Spleen (tissue), 7 donors: ENCODE measurements at regions not wholly inside any gene's neighbourhood (a gene's known extent, or its start where the extent isn't known, plus 50 kb on each side); places are given as distances from the start of the nearest gene placed in this dataset.

ENCODE experiments used
- POLR2AphosphoS5 ChIP-seq, 3 donors: sonication (generic); formaldehyde crosslinking; IDR thresholded peaks; one replicate each; pipeline ENCODE4 v1.5.1; 2017; ENCODE audit warnings: antibody characterized with exemption in 3 of 3
- TF ChIP-seq, protein P1 (sequence below), 11 experiments: fragments of 200-600 bp in 7 of 11; fragments of 450-650 bp in 4 of 11; sonication (generic) in 4 of 11; IDR thresholded peaks in 8 of 11; conservative IDR thresholded peaks in 3 of 11; 1 replicate in 7 of 11; 2 replicates in 4 of 11; pipeline versions ENCODE4 v1.4.0 to v1.8.0; 2016 to 2021; ENCODE audit warnings: antibody characterized with exemption in 11 of 11, inconsistent platforms in 4 of 11, mild to moderate bottlenecking in 1 of 11
- donor health status: DM: no; HTN: no; CAD: no; lungs with moderate emphysema.
- donor health status: DM: no; HTN: no; CAD: no.
- donor health status: DM: no; HTN: no; CAD: no.

- TF ChIP-seq POLR2AphosphoS5 (IDR thresholded peaks at IDR 0.05): no peak
- TF ChIP-seq, protein P1, sequence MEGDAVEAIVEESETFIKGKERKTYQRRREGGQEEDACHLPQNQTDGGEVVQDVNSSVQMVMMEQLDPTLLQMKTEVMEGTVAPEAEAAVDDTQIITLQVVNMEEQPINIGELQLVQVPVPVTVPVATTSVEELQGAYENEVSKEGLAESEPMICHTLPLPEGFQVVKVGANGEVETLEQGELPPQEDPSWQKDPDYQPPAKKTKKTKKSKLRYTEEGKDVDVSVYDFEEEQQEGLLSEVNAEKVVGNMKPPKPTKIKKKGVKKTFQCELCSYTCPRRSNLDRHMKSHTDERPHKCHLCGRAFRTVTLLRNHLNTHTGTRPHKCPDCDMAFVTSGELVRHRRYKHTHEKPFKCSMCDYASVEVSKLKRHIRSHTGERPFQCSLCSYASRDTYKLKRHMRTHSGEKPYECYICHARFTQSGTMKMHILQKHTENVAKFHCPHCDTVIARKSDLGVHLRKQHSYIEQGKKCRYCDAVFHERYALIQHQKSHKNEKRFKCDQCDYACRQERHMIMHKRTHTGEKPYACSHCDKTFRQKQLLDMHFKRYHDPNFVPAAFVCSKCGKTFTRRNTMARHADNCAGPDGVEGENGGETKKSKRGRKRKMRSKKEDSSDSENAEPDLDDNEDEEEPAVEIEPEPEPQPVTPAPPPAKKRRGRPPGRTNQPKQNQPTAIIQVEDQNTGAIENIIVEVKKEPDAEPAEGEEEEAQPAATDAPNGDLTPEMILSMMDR (IDR thresholded peaks at IDR 0.05 in 8 of 11, conservative IDR thresholded peaks at IDR 0.05 in 3 of 11): no peak
These were observed 771.1 kb downstream of the GATA3 start for GRCh38 chr10:8825611-8826010.
